VCaP (cell line): ENCODE measurements at regions not wholly inside any gene's neighbourhood (a gene's known extent, or its start where the extent isn't known, plus 50 kb on each side); places are given as distances from the start of the nearest gene placed in this dataset.

Source experiments
- H3K27ac ChIP-seq: fragments of 450-650 bp; 2 replicates; pipeline ENCODE4 v1.5.1; 2017
- CTCF ChIP-seq: fragments of 450-650 bp; conservative IDR thresholded peaks from 2 replicates; pipeline ENCODE4 v1.5.1; 2017; ENCODE audit warnings: mild to moderate bottlenecking, moderate library complexity

- H3K27ac ChIP-seq, result no peak overlapping the region
- TF ChIP-seq CTCF, result no peak
Observed at GRCh38 chr5:39979-40583, 51.9 kb upstream of the PLEKHG4B start.
